HG03139 (cell line): ENCODE measurements at regions not wholly inside any gene's neighbourhood (a gene's known extent, or its start where the extent isn't known, plus 50 kb on each side); places are given as distances from the start of the nearest gene placed in this dataset.
"Not testable (repeated sequence)": the region's sequence is repeated elsewhere in the genome, so short reads cannot be mapped to it uniquely, and the experiment has no call there.

Experiments used
- ATAC-seq: cut with Tn5 transposase; IDR thresholded peaks from one replicate; pipeline ENCODE4 v1.9.1; 2021; ENCODE audit not compliant: unreplicated experiment

- ATAC-seq = not testable (repeated sequence)
Measured at GRCh38 chr15:22519213-22519612, 60.5 kb downstream of the GOLGA6L22 start.

- ATAC-seq = not testable (repeated sequence)
Measured at GRCh38 chr15:22526537-22526936, 67.8 kb downstream of the GOLGA6L22 start.

GRCh38 chr15:22527016-22527415 lies 68.3 kb downstream of the GOLGA6L22 start:
- not testable (repeated sequence) for ATAC-seq

- ATAC-seq = not testable (repeated sequence)
Measured at GRCh38 chr15:22529200-22529599, 70.5 kb downstream of the GOLGA6L22 start.

- not testable (repeated sequence) for ATAC-seq
Measured at GRCh38 chr15:22559701-22560100, 101.0 kb downstream of the GOLGA6L22 start.

GRCh38 chr15:22561716-22562115 lies 103.0 kb downstream of the GOLGA6L22 start:
- ATAC-seq = not testable (repeated sequence)

GRCh38 chr15:22566510-22566909 lies 107.8 kb downstream of the GOLGA6L22 start:
- ATAC-seq = not testable (repeated sequence)

GRCh38 chr15:22569486-22569885 lies 110.8 kb downstream of the GOLGA6L22 start:
- not testable (repeated sequence) for ATAC-seq

- ATAC-seq = not testable (repeated sequence)
Measured at GRCh38 chr15:22572152-22572735, 113.5 kb downstream of the GOLGA6L22 start.

GRCh38 chr15:22572792-22573191 lies 114.1 kb downstream of the GOLGA6L22 start:
- ATAC-seq = not testable (repeated sequence)

- not testable (repeated sequence) for ATAC-seq
Measured at GRCh38 chr15:22577828-22578227, 119.1 kb downstream of the GOLGA6L22 start.

GRCh38 chr15:22579213-22579612 lies 120.5 kb downstream of the GOLGA6L22 start:
- ATAC-seq = not testable (repeated sequence)

- ATAC-seq = not testable (repeated sequence)
Measured at GRCh38 chr15:22587391-22587790, 128.7 kb downstream of the GOLGA6L22 start.

GRCh38 chr15:22598552-22598951 lies 139.8 kb downstream of the GOLGA6L22 start:
- not testable (repeated sequence) for ATAC-seq

GRCh38 chr15:22599526-22600320 lies 141.0 kb downstream of the GOLGA6L22 start:
- ATAC-seq = not testable (repeated sequence)

GRCh38 chr15:22616976-22617375 lies 158.3 kb downstream of the GOLGA6L22 start:
- ATAC-seq = not testable (repeated sequence)

- not testable (repeated sequence) for ATAC-seq
Measured at GRCh38 chr15:22631789-22632188, 154.7 kb upstream of the NIPA1 start.

- not testable (repeated sequence) for ATAC-seq
Measured at GRCh38 chr15:22639983-22640382, 146.5 kb upstream of the NIPA1 start.

- not testable (repeated sequence) for ATAC-seq
Measured at GRCh38 chr15:22649458-22649857, 137.0 kb upstream of the NIPA1 start.

GRCh38 chr15:22651179-22651578 lies 135.3 kb upstream of the NIPA1 start:
- ATAC-seq = not testable (repeated sequence)

- peak; percentile 70 for ATAC-seq
Measured at GRCh38 chr15:22664294-22665058, 122.0 kb upstream of the NIPA1 start.
